WTC11 (cell line): ENCODE measurements at regions not wholly inside any gene's neighbourhood (a gene's known extent, or its start where the extent isn't known, plus 50 kb on each side); places are given as distances from the start of the nearest gene placed in this dataset.
"Not testable (repeated sequence)": the region's sequence is repeated elsewhere in the genome, so short reads cannot be mapped to it uniquely, and the experiment has no call there.

ENCODE experiments used
- ATAC-seq: fragments of 200-7000 bp; cut with Tn5 transposase; 2 replicates; pipeline ENCODE4 v1.10.0; 2021; ENCODE audit warnings: mild to moderate bottlenecking, moderate library complexity
- CTCF ChIA-PET: fragments of 300-600 bp; sonication (Branson Sonifier 250); formaldehyde crosslinking; loops from one replicate; lab custom pipeline; 2021; ENCODE audit warnings: antibody characterized with exemption; lab: Charles Lee
- POLR2A ChIA-PET: fragments of 350-600 bp; sonication (Branson Sonifier 250); formaldehyde crosslinking; loops from one replicate; lab custom pipeline; 2021; ENCODE audit warnings: antibody characterized with exemption; lab: Charles Lee
- DNase-seq: peaks from one replicate; pipeline ENCODE4 v3.0.0; 2021; ENCODE audit warnings: low spot score
- H3K27ac Mint-ChIP-seq: 2 replicates; pipeline ENCODE4 v1.8.0; 2021; ENCODE audit warnings: mixed read lengths
- H3K27me3 Mint-ChIP-seq: 2 replicates; pipeline ENCODE4 v1.8.0; 2021; ENCODE audit warnings: low read depth, mild to moderate bottlenecking, moderate library complexity, mixed read lengths
- H3K36me3 Mint-ChIP-seq: 2 replicates; pipeline ENCODE4 v1.8.0; 2021; ENCODE audit warnings: mixed read lengths
- H3K4me1 Mint-ChIP-seq: 2 replicates; pipeline ENCODE4 v1.8.0; 2022; ENCODE audit warnings: mixed read lengths
- H3K4me3 Mint-ChIP-seq: 2 replicates; pipeline ENCODE4 v1.8.0; 2021; ENCODE audit warnings: mild to moderate bottlenecking, moderate library complexity, mixed read lengths
- H3K9me3 Mint-ChIP-seq: 2 replicates; pipeline ENCODE4 v1.8.0; 2021; ENCODE audit warnings: mixed read lengths
- ELF4 ChIP-seq: sonication (generic); formaldehyde crosslinking; IDR thresholded peaks from 2 replicates; pipeline ENCODE4 v1.8.1; 2022; ENCODE audit warnings: low read depth, mild to moderate bottlenecking, moderate library complexity, missing genetic modification reagents
- EMX1 ChIP-seq: fragments of 250-450 bp; sonication (Bioruptor Pico); IDR thresholded peaks from 2 replicates; pipeline ENCODE4 v1.8.0; 2021; ENCODE audit warnings: mild to moderate bottlenecking
- ETV6 ChIP-seq: sonication (generic); formaldehyde crosslinking; IDR thresholded peaks from 2 replicates; pipeline ENCODE4 v1.8.1; 2022; ENCODE audit warnings: mild to moderate bottlenecking, missing genetic modification reagents
- FOXK1 ChIP-seq: sonication (generic); formaldehyde crosslinking; IDR thresholded peaks from 2 replicates; pipeline ENCODE4 v1.8.0; 2022; ENCODE audit warnings: mild to moderate bottlenecking, moderate library complexity, missing genetic modification reagents
- GABPB1 ChIP-seq: sonication (generic); formaldehyde crosslinking; IDR thresholded peaks from 2 replicates; pipeline ENCODE4 v1.8.1; 2023; ENCODE audit warnings: mild to moderate bottlenecking, missing genetic modification reagents
- GTF2I ChIP-seq: fragments of 250-450 bp; sonication (Bioruptor Pico); conservative IDR thresholded peaks from 2 replicates; pipeline ENCODE4 v1.4.0; 2021; ENCODE audit warnings: mild to moderate bottlenecking
- IRF2 ChIP-seq: sonication (generic); formaldehyde crosslinking; IDR thresholded peaks from 2 replicates; pipeline ENCODE4 v1.8.0; 2022; ENCODE audit warnings: low read depth, missing genetic modification reagents, borderline replicate concordance
- JAZF1 ChIP-seq: fragments of 250-450 bp; sonication (Bioruptor Pico); IDR thresholded peaks from 2 replicates; pipeline ENCODE4 v1.9.0; 2021; ENCODE audit warnings: moderate library complexity, mild to moderate bottlenecking, inconsistent platforms
- MXD4 ChIP-seq: fragments of 250-450 bp; sonication (Bioruptor Pico); IDR thresholded peaks from 2 replicates; pipeline ENCODE4 v1.8.0; 2021; ENCODE audit warnings: mild to moderate bottlenecking, moderate library complexity, borderline replicate concordance
- MYBL2 ChIP-seq: sonication (generic); formaldehyde crosslinking; IDR thresholded peaks from 2 replicates; pipeline ENCODE4 v1.8.1; 2023; ENCODE audit warnings: mild to moderate bottlenecking, moderate library complexity, missing genetic modification reagents
- NFE2L1 ChIP-seq: sonication (generic); formaldehyde crosslinking; IDR thresholded peaks from 2 replicates; pipeline ENCODE4 v1.8.1; 2023; ENCODE audit warnings: missing genetic modification reagents
- PRDM15 ChIP-seq: sonication (generic); formaldehyde crosslinking; IDR thresholded peaks from 2 replicates; pipeline ENCODE4 v1.8.0; 2022; ENCODE audit warnings: missing genetic modification reagents
- RORB ChIP-seq: fragments of 250-450 bp; sonication (Bioruptor Pico); IDR thresholded peaks from 2 replicates; pipeline ENCODE4 v1.9.0; 2021; ENCODE audit warnings: mild to moderate bottlenecking
- SMAD3 ChIP-seq: sonication (generic); formaldehyde crosslinking; IDR thresholded peaks from 2 replicates; pipeline ENCODE4 v1.8.0; 2022; ENCODE audit warnings: missing genetic modification reagents, mild to moderate bottlenecking, borderline replicate concordance
- ZNF317 ChIP-seq: sonication (generic); formaldehyde crosslinking; IDR thresholded peaks from 2 replicates; pipeline ENCODE4 v1.8.1; 2023; ENCODE audit warnings: low read depth, mild to moderate bottlenecking, moderate library complexity, missing genetic modification reagents, borderline replicate concordance
- TF ChIP-seq, protein P1 (sequence below): fragments of 200-600 bp; IDR thresholded peaks from 2 replicates; pipeline ENCODE4 v1.8.0; 2022; ENCODE audit warnings: antibody characterized with exemption
- TF ChIP-seq, protein P2 (sequence below): sonication (generic); formaldehyde crosslinking; IDR thresholded peaks from 2 replicates; pipeline ENCODE4 v1.8.1; 2022; ENCODE audit warnings: low read depth, missing genetic modification reagents, borderline replicate concordance
- TF ChIP-seq, protein P3 (sequence below): fragments of 250-450 bp; sonication (Bioruptor Pico); IDR thresholded peaks from 2 replicates; pipeline ENCODE4 v1.8.0; 2021; ENCODE audit warnings: mild to moderate bottlenecking
- TF ChIP-seq, protein P4 (sequence below): sonication (generic); formaldehyde crosslinking; IDR thresholded peaks from 2 replicates; pipeline ENCODE4 v1.8.1; 2023; ENCODE audit warnings: mild to moderate bottlenecking, missing genetic modification reagents, moderate library complexity
- TF ChIP-seq, protein P5 (sequence below): sonication (generic); formaldehyde crosslinking; IDR thresholded peaks from 2 replicates; pipeline ENCODE4 v1.8.0; 2022; ENCODE audit warnings: mild to moderate bottlenecking, missing genetic modification reagents

GRCh38 chr3:72646263-72646662 lies 202.0 kb downstream of the SHQ1 start:
- no peak for DNase-seq
- Mint-ChIP-seq H3K4me3 (no peak overlapping the region), H3K27ac (no peak overlapping the region), H3K9me3 (peaks cover 2% of the 10 kb centered on the region), H3K36me3 (no peaks in the 10 kb centered on the region), H3K4me1 (no peaks in the 10 kb centered on the region), H3K27me3 (no peaks in the 10 kb centered on the region; the same call in 1 of the 2 replicates)
- ChIA-PET POLR2A (no interaction called here), CTCF (interaction anchor here (3.0 kb wide), 1 partner anchor 10 kb away, joined by 14 read pairs; no protein-coding TSS in a partner anchor)
- ATAC-seq, result no peak
- TF ChIP-seq ELF4 (no peak), MXD4 (CRISPR knock-in tag) (no peak), RORB (CRISPR knock-in tag) (no peak), IRF2 (CRISPR knock-in tag) (no peak), ETV6 (CRISPR knock-in tag) (no peak), SMAD3 (CRISPR knock-in tag) (no peak), JAZF1 (no peak), ZNF317 (CRISPR knock-in tag) (no peak), PRDM15 (no peak), MYBL2 (no peak), GABPB1 (CRISPR knock-in tag) (no peak), EMX1 (no peak), FOXK1 (no peak), NFE2L1 (CRISPR knock-in tag) (no peak), GTF2I (no peak)
- TF ChIP-seq, protein P1, sequence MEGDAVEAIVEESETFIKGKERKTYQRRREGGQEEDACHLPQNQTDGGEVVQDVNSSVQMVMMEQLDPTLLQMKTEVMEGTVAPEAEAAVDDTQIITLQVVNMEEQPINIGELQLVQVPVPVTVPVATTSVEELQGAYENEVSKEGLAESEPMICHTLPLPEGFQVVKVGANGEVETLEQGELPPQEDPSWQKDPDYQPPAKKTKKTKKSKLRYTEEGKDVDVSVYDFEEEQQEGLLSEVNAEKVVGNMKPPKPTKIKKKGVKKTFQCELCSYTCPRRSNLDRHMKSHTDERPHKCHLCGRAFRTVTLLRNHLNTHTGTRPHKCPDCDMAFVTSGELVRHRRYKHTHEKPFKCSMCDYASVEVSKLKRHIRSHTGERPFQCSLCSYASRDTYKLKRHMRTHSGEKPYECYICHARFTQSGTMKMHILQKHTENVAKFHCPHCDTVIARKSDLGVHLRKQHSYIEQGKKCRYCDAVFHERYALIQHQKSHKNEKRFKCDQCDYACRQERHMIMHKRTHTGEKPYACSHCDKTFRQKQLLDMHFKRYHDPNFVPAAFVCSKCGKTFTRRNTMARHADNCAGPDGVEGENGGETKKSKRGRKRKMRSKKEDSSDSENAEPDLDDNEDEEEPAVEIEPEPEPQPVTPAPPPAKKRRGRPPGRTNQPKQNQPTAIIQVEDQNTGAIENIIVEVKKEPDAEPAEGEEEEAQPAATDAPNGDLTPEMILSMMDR, result no peak
- TF ChIP-seq, protein P2, sequence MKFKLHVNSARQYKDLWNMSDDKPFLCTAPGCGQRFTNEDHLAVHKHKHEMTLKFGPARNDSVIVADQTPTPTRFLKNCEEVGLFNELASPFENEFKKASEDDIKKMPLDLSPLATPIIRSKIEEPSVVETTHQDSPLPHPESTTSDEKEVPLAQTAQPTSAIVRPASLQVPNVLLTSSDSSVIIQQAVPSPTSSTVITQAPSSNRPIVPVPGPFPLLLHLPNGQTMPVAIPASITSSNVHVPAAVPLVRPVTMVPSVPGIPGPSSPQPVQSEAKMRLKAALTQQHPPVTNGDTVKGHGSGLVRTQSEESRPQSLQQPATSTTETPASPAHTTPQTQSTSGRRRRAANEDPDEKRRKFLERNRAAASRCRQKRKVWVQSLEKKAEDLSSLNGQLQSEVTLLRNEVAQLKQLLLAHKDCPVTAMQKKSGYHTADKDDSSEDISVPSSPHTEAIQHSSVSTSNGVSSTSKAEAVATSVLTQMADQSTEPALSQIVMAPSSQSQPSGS, result no peak
- TF ChIP-seq, protein P3, sequence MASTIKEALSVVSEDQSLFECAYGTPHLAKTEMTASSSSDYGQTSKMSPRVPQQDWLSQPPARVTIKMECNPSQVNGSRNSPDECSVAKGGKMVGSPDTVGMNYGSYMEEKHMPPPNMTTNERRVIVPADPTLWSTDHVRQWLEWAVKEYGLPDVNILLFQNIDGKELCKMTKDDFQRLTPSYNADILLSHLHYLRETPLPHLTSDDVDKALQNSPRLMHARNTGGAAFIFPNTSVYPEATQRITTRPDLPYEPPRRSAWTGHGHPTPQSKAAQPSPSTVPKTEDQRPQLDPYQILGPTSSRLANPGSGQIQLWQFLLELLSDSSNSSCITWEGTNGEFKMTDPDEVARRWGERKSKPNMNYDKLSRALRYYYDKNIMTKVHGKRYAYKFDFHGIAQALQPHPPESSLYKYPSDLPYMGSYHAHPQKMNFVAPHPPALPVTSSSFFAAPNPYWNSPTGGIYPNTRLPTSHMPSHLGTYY (CRISPR knock-in tag), result no peak
- TF ChIP-seq, protein P4, sequence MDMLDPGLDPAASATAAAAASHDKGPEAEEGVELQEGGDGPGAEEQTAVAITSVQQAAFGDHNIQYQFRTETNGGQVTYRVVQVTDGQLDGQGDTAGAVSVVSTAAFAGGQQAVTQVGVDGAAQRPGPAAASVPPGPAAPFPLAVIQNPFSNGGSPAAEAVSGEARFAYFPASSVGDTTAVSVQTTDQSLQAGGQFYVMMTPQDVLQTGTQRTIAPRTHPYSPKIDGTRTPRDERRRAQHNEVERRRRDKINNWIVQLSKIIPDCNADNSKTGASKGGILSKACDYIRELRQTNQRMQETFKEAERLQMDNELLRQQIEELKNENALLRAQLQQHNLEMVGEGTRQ (CRISPR knock-in tag), result no peak
- TF ChIP-seq, protein P5, sequence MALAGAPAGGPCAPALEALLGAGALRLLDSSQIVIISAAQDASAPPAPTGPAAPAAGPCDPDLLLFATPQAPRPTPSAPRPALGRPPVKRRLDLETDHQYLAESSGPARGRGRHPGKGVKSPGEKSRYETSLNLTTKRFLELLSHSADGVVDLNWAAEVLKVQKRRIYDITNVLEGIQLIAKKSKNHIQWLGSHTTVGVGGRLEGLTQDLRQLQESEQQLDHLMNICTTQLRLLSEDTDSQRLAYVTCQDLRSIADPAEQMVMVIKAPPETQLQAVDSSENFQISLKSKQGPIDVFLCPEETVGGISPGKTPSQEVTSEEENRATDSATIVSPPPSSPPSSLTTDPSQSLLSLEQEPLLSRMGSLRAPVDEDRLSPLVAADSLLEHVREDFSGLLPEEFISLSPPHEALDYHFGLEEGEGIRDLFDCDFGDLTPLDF (CRISPR knock-in tag), result no peak
- TF ChIP-seq, all 79 proteins: peak for 0

- H3K9me3 Mint-ChIP-seq, H3K36me3 Mint-ChIP-seq, POLR2A ChIA-PET, ATAC-seq, H3K4me1 Mint-ChIP-seq, H3K27ac Mint-ChIP-seq, H3K27me3 Mint-ChIP-seq, H3K4me3 Mint-ChIP-seq, DNase-seq: not testable (repeated sequence)
- CTCF ChIA-PET, result interaction anchor here (0.8 kb wide), 1 partner anchor 12 kb away, joined by 3 read pairs; no protein-coding TSS in a partner anchor
These were observed 204.6 kb downstream of the SHQ1 start for GRCh38 chr3:72643635-72644034.
